IMR-90 (cell line): ENCODE measurements at regions not wholly inside any gene's neighbourhood (a gene's known extent, or its start where the extent isn't known, plus 50 kb on each side); places are given as distances from the start of the nearest gene placed in this dataset.

Experiments
- BHLHE40 ChIP-seq: fragments of 150-350 bp; IDR thresholded peaks from 2 replicates; pipeline ENCODE4 v1.6.1; 2016; ENCODE audit warnings: mild to moderate bottlenecking, low read depth, low read length
- CHD1 ChIP-seq: IDR thresholded peaks from 2 replicates; pipeline ENCODE4 v1.6.1; 2012; ENCODE audit warnings: low read depth, low read length, improper control_type of control experiment
- ELK1 ChIP-seq: fragments of 150-350 bp; IDR thresholded peaks from 2 replicates; pipeline ENCODE4 v1.6.1; 2016; ENCODE audit warnings: low read depth, mild to moderate bottlenecking, low read length, moderate library complexity, borderline replicate concordance
- MXI1 ChIP-seq: IDR thresholded peaks from 2 replicates; pipeline ENCODE4 v1.6.1; 2012; ENCODE audit warnings: low read depth, mild to moderate bottlenecking, low read length, moderate library complexity, borderline replicate concordance
- POLR2A ChIP-seq: IDR thresholded peaks from 2 replicates; pipeline ENCODE4 v1.6.1; 2012; ENCODE audit warnings: mild to moderate bottlenecking, low read depth, low read length
- RAD21 ChIP-seq: IDR thresholded peaks from 2 replicates; pipeline ENCODE4 v1.6.1; 2012; ENCODE audit warnings: low read length, improper control_type of control experiment
- RFX5 ChIP-seq: IDR thresholded peaks from 2 replicates; pipeline ENCODE4 v1.8.0; 2012; ENCODE audit warnings: low read depth, mild to moderate bottlenecking, low read length, moderate library complexity
- TF ChIP-seq, protein P1 (sequence below): conservative IDR thresholded peaks from 2 replicates; pipeline ENCODE4 v1.5.1; 2012; ENCODE audit warnings: mild to moderate bottlenecking, low read depth, low read length, improper control_type of control experiment

DNA sequence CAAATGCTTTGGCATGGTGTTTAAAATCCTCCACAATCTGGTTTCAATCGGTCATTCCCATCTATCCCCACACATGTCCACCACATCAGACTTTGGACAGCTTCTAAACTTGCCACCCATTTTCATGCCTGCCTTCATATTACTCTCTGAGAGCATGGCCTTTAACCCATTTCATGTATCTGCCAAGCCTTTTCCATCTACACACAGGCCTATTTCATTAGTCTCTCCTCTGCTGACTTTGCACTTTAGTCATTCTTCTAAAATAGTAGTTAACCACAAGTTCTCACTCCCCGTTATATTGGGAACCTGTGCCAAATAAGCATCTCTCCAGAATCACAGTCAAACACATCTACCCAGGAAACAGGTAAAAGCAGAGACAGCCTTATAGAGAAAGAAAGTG, 142.2 kb downstream of the MZT1 start:
- TF ChIP-seq, protein P1, sequence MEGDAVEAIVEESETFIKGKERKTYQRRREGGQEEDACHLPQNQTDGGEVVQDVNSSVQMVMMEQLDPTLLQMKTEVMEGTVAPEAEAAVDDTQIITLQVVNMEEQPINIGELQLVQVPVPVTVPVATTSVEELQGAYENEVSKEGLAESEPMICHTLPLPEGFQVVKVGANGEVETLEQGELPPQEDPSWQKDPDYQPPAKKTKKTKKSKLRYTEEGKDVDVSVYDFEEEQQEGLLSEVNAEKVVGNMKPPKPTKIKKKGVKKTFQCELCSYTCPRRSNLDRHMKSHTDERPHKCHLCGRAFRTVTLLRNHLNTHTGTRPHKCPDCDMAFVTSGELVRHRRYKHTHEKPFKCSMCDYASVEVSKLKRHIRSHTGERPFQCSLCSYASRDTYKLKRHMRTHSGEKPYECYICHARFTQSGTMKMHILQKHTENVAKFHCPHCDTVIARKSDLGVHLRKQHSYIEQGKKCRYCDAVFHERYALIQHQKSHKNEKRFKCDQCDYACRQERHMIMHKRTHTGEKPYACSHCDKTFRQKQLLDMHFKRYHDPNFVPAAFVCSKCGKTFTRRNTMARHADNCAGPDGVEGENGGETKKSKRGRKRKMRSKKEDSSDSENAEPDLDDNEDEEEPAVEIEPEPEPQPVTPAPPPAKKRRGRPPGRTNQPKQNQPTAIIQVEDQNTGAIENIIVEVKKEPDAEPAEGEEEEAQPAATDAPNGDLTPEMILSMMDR = no peak
- no peak for TF ChIP-seq POLR2A
- TF ChIP-seq RAD21 = no peak
- TF ChIP-seq ELK1 = no peak
- TF ChIP-seq BHLHE40 = no peak
- no peak for TF ChIP-seq RFX5
- TF ChIP-seq CHD1 = no peak
- no peak for TF ChIP-seq MXI1
